ENCODE measurements at regions not wholly inside any gene's neighbourhood (a gene's known extent, or its start where the extent isn't known, plus 50 kb on each side); places are given as distances from the start of the nearest gene placed in this dataset.

GRCh38 chr3:104896624-104897023, 470.1 kb upstream of the ALCAM start:
- no peak for TF ChIP-seq CTCF (IDR thresholded peaks at IDR 0.05)
- TF ChIP-seq POLR2A (IDR thresholded peaks at IDR 0.05), result no peak
